Body of pancreas (tissue), 4 donors: ENCODE measurements at regions not wholly inside any gene's neighbourhood (a gene's known extent, or its start where the extent isn't known, plus 50 kb on each side); places are given as distances from the start of the nearest gene placed in this dataset.

Experiments
- POLR2A ChIP-seq, 3 donors: fragments of 450-650 bp; IDR thresholded peaks; one replicate each; pipeline ENCODE4 v1.6.1; 2016; ENCODE audit warnings: antibody characterized with exemption in 3 of 3, mild to moderate bottlenecking in 2 of 3
- TF ChIP-seq, protein P1 (sequence below), 7 experiments: fragments of 450-650 bp in 4 of 7; fragments of 200-600 bp in 3 of 7; sonication (generic) in 3 of 7; IDR thresholded peaks; one replicate each; pipeline ENCODE4 v1.5.1; 2016 to 2019; ENCODE audit warnings: antibody characterized with exemption in 7 of 7

- TF ChIP-seq, protein P1, sequence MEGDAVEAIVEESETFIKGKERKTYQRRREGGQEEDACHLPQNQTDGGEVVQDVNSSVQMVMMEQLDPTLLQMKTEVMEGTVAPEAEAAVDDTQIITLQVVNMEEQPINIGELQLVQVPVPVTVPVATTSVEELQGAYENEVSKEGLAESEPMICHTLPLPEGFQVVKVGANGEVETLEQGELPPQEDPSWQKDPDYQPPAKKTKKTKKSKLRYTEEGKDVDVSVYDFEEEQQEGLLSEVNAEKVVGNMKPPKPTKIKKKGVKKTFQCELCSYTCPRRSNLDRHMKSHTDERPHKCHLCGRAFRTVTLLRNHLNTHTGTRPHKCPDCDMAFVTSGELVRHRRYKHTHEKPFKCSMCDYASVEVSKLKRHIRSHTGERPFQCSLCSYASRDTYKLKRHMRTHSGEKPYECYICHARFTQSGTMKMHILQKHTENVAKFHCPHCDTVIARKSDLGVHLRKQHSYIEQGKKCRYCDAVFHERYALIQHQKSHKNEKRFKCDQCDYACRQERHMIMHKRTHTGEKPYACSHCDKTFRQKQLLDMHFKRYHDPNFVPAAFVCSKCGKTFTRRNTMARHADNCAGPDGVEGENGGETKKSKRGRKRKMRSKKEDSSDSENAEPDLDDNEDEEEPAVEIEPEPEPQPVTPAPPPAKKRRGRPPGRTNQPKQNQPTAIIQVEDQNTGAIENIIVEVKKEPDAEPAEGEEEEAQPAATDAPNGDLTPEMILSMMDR (IDR thresholded peaks at IDR 0.05) = no peak
- TF ChIP-seq POLR2A (IDR thresholded peaks at IDR 0.05) = no peak
Observed at GRCh38 chr5:74539986-74540385, 100.5 kb downstream of the ENC1 start.
